GM12865 (cell line): ENCODE measurements at regions not wholly inside any gene's neighbourhood (a gene's known extent, or its start where the extent isn't known, plus 50 kb on each side); places are given as distances from the start of the nearest gene placed in this dataset.

Experiments
- DNase-seq: peaks from one replicate; pipeline ENCODE4 v3.0.0; 2010; ENCODE audit warnings: low read depth
- H3K4me3 ChIP-seq: 2 replicates; pipeline ENCODE4 v1.5.1; 2011; ENCODE audit warnings: mild to moderate bottlenecking, low read depth, low read length, control low read depth
- TF ChIP-seq, protein P1 (sequence below): IDR thresholded peaks from 2 replicates; pipeline ENCODE4 v1.5.1; 2011; ENCODE audit warnings: low read length, control low read depth, low read depth, inconsistent platforms; ENCODE audit not compliant: insufficient read depth; ENCODE audit errors: missing control alignments

DNA sequence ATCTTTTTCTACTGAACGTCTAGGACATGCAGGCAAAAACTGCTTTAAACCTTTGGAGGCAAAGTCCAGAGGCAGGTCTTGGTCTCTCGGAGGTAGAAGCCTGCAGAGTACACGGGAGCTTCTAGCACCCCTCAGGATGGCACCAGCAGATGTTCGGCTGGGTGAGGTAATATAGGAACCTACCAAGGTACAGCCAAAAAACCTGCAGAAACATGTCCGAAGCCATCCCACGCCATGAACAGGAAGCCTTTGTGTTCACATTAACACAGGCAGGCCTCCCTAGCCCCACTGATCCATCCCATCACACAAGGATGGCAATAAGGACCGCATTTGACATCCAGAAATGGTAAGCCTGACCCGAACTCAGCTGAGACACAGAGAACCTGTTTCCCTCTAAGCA, 157.9 kb upstream of the HES1 start:
- TF ChIP-seq, protein P1, sequence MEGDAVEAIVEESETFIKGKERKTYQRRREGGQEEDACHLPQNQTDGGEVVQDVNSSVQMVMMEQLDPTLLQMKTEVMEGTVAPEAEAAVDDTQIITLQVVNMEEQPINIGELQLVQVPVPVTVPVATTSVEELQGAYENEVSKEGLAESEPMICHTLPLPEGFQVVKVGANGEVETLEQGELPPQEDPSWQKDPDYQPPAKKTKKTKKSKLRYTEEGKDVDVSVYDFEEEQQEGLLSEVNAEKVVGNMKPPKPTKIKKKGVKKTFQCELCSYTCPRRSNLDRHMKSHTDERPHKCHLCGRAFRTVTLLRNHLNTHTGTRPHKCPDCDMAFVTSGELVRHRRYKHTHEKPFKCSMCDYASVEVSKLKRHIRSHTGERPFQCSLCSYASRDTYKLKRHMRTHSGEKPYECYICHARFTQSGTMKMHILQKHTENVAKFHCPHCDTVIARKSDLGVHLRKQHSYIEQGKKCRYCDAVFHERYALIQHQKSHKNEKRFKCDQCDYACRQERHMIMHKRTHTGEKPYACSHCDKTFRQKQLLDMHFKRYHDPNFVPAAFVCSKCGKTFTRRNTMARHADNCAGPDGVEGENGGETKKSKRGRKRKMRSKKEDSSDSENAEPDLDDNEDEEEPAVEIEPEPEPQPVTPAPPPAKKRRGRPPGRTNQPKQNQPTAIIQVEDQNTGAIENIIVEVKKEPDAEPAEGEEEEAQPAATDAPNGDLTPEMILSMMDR = no peak
- DNase-seq = no peak
- H3K4me3 ChIP-seq = no peak overlapping the region

DNA sequence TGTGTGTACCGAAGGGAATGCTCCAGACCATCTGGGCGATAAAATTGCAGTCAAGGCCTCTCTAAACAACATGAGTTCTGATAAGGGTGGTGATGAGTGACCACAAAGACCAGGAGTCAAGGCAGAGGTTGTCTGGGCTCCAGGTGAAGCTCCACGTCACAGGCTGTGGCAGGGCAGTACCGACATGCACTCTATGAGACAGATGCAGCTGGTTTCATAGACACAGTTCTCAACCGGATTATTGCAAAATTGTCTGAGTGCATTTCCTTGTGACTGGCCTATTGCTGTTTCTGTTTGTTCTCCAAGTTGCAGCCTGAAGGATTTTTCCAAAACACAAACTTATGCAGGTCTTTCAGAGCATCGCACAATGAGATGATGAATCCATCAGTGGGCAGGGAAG, 157.5 kb upstream of the HES1 start:
- TF ChIP-seq, protein P1 = no peak
- no peak for DNase-seq
- H3K4me3 ChIP-seq = no peak overlapping the region

DNA sequence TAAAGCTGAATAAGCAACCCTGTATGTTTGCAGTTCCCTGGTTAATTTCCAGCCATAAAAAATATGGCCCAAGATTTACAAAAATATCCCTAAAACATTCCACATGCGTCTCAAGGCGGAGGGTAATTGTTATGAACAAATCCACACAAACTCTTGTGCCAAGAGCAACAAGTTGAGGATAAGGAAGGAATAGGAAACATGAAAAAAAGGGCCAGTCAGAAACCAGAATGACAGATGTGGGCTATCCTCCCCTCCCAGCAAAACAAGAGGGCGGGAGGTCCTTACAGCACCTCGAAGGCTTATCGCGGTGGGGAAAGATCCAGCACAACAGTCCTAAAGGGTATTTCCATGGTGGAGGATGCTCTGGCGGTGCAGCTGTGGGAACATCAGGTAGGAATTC, 155.6 kb upstream of the HES1 start:
- no peak for DNase-seq
- TF ChIP-seq, protein P1 = no peak
- no peak overlapping the region for H3K4me3 ChIP-seq

DNA sequence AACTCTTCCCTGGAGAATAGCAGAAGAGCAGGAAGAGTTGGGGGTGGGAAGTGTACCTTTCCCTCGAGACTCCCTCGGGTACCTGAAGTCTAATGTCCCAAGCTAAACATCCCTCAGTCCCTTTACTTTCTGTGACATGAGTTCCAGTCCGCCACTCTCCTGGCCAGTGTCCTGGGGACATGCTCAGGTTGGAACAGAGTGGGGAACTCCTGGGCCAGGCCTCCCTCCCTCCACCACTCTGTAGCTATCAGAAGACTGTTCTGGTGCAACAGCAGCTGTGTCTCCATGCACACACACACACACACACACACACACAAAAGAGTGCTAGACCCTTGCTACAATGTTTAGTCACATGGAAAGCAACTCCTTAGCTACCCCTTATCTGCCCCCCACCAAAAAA, 155.0 kb upstream of the HES1 start:
- TF ChIP-seq, protein P1 = no peak
- no peak for DNase-seq
- no peak overlapping the region for H3K4me3 ChIP-seq

DNA sequence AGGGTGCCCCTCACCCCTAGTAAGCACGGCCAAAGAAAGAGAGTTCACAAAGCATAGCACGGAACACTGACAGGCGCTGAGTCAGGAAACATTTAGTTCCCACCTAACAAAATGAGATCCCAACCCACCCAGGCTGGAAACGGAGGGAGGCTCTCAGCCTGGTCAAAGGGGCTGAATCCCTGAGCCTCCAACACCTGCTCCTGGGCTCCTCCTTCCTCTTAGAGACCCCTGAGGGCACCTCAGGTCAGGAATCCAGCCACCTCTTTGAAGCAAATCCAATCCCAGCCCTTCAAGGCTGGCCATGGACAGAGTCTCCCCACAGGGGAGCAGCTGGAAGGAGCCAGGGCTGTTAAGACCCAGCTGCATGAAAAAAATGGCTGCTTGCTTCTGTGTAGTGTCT, 154.4 kb upstream of the HES1 start:
- TF ChIP-seq, protein P1 = no peak
- DNase-seq = no peak
- H3K4me3 ChIP-seq = no peak overlapping the region

DNA sequence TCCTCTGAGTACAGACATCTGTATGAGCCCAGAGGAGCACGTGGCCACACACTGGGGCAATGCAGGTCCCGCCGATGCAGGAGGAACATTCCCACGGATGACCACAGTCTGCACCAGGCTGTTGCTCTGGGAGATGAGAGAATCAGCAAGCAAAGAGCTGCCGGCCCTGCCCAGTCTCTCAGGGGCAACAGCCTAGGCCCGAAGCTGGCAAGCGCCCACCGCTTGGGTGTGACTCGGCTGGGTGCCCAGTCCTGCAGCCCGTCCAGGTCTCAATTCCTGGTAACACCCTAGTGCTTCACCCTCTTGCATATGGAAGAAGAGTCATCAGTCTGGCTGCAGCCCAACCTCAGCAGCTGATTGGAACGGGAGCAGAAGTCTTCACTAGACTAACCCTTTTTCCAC, 153.7 kb upstream of the HES1 start:
- no peak overlapping the region for H3K4me3 ChIP-seq
- TF ChIP-seq, protein P1 = no peak
- DNase-seq = no peak
